HCT116 (cell line): ENCODE measurements at regions not wholly inside any gene's neighbourhood (a gene's known extent, or its start where the extent isn't known, plus 50 kb on each side); places are given as distances from the start of the nearest gene placed in this dataset.

ENCODE experiments used
- ATF3 ChIP-seq: IDR thresholded peaks from 2 replicates; pipeline ENCODE4 v1.6.1; 2012
- CBX3 ChIP-seq: IDR thresholded peaks from 2 replicates; pipeline ENCODE4 v1.6.1; 2012; ENCODE audit warnings: low read depth
- CEBPB ChIP-seq: IDR thresholded peaks from 2 replicates; pipeline ENCODE4 v1.6.1; 2012; ENCODE audit warnings: low read depth
- CTCF ChIP-seq, 3 experiments: fragments of 200-600 bp in 1 of 3; sonication (generic) in 1 of 3; IDR thresholded peaks in 2 of 3; conservative IDR thresholded peaks in 1 of 3; 2 replicates each; pipeline ENCODE4 v1.5.1; 2012 to 2017; ENCODE audit warnings: low read depth in 2 of 3, low read length in 2 of 3, antibody characterized with exemption in 1 of 3, borderline replicate concordance in 1 of 3, control low read depth in 1 of 3, mild to moderate bottlenecking in 1 of 3, mixed read lengths in 1 of 3, mixed run types in 1 of 3, moderate library complexity in 1 of 3; ENCODE audit not compliant: insufficient read depth in 1 of 3
- EZH2 ChIP-seq: fragments of 200-600 bp; sonication (generic); IDR thresholded peaks from 2 replicates; pipeline ENCODE4 v1.6.1; 2017; ENCODE audit warnings: antibody characterized with exemption, mixed run types
- EZH2phosphoT487 ChIP-seq: fragments of 200-600 bp; IDR thresholded peaks from 2 replicates; pipeline ENCODE4 v1.6.1; 2018; ENCODE audit warnings: antibody characterized with exemption, borderline replicate concordance
- MAX ChIP-seq: IDR thresholded peaks from 2 replicates; pipeline ENCODE4 v1.6.1; 2012
- POLR2A ChIP-seq: IDR thresholded peaks from 2 replicates; pipeline ENCODE4 v1.7.0; 2011; ENCODE audit warnings: borderline replicate concordance; ENCODE audit not compliant: insufficient read depth, insufficient read length; ENCODE audit errors: extremely low read depth
- POLR2AphosphoS5 ChIP-seq: IDR thresholded peaks from 2 replicates; pipeline ENCODE4 v1.6.1; 2011; ENCODE audit warnings: mild to moderate bottlenecking, low read depth, low read length, moderate library complexity
- RAD21 ChIP-seq: IDR thresholded peaks from 2 replicates; pipeline ENCODE4 v1.6.1; 2012; ENCODE audit warnings: low read depth, mild to moderate bottlenecking
- SP1 ChIP-seq: IDR thresholded peaks from 2 replicates; pipeline ENCODE4 v1.6.1; 2012; ENCODE audit warnings: low read depth
- TCF7L2 ChIP-seq: IDR thresholded peaks from 2 replicates; pipeline ENCODE4 v1.7.0; 2011; ENCODE audit warnings: borderline replicate concordance, inconsistent platforms; ENCODE audit not compliant: insufficient read depth, insufficient read length; ENCODE audit errors: extremely low read depth
- ZNF274 ChIP-seq: fragments of 200-500 bp; sonication (Bioruptor generic); IDR thresholded peaks from 2 replicates; pipeline ENCODE4 v1.6.1; 2014; ENCODE audit warnings: mild to moderate bottlenecking, low read depth, low read length, inconsistent platforms
- TF ChIP-seq, protein P1 (sequence below): IDR thresholded peaks from 2 replicates; pipeline ENCODE4 v1.6.1; 2012; ENCODE audit warnings: low read depth

DNA sequence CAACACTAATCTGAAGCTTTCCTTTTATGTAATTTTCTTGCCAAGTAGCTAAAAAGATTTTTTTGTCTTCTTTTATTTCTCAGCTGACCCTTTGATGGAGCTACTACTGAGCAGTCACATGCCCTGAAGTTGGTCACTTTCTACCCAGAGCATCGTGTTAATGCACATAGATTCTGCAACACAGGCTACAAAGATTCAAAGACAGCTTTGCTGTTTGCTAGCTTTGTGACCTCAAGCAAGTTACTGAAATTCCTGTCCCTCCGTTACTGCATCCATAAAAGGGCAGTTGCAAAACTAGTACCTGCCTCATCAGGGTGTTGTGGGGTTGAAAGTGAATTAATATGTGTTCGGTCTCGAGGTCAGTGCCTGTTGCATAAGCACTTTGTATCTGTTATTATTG is 179.9 kb downstream of the GAS1 start:
- TF ChIP-seq SP1 (no peak), CEBPB (no peak), MAX (no peak), CTCF (IDR thresholded peaks at IDR 0.05 in 2 of 3, conservative IDR thresholded peaks at IDR 0.05 in 1 of 3; ENCODE audit: borderline replicate concordance in 1 of 3, insufficient read depth in 1 of 3, low read depth in 2 of 3, low read length in 2 of 3) (no peak), POLR2A (no peak), RAD21 (no peak), ZNF274 (no peak), EZH2 (no peak), POLR2AphosphoS5 (no peak), EZH2phosphoT487 (no peak), TCF7L2 (no peak), CBX3 (no peak), ATF3 (no peak)
- TF ChIP-seq, protein P1, sequence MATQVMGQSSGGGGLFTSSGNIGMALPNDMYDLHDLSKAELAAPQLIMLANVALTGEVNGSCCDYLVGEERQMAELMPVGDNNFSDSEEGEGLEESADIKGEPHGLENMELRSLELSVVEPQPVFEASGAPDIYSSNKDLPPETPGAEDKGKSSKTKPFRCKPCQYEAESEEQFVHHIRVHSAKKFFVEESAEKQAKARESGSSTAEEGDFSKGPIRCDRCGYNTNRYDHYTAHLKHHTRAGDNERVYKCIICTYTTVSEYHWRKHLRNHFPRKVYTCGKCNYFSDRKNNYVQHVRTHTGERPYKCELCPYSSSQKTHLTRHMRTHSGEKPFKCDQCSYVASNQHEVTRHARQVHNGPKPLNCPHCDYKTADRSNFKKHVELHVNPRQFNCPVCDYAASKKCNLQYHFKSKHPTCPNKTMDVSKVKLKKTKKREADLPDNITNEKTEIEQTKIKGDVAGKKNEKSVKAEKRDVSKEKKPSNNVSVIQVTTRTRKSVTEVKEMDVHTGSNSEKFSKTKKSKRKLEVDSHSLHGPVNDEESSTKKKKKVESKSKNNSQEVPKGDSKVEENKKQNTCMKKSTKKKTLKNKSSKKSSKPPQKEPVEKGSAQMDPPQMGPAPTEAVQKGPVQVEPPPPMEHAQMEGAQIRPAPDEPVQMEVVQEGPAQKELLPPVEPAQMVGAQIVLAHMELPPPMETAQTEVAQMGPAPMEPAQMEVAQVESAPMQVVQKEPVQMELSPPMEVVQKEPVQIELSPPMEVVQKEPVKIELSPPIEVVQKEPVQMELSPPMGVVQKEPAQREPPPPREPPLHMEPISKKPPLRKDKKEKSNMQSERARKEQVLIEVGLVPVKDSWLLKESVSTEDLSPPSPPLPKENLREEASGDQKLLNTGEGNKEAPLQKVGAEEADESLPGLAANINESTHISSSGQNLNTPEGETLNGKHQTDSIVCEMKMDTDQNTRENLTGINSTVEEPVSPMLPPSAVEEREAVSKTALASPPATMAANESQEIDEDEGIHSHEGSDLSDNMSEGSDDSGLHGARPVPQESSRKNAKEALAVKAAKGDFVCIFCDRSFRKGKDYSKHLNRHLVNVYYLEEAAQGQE = no peak
